HepG2 (cell line): ENCODE measurements at regions not wholly inside any gene's neighbourhood (a gene's known extent, or its start where the extent isn't known, plus 50 kb on each side); places are given as distances from the start of the nearest gene placed in this dataset.
A peak's percentile ranks its signal among the peaks of the same experiment; 100 is the strongest.

Source experiments
- AHR ChIP-seq: IDR thresholded peaks from 2 replicates; pipeline ENCODE4 v1.6.1; 2018; ENCODE audit warnings: missing genetic modification reagents, missing compliant biosample characterization
- GATA4 ChIP-seq: sonication (generic); IDR thresholded peaks from 2 replicates; pipeline ENCODE4 v1.6.1; 2016; ENCODE audit warnings: antibody characterized with exemption, low read depth, borderline replicate concordance
- HNF4A ChIP-seq: sonication (generic); formaldehyde crosslinking; IDR thresholded peaks from 2 replicates; pipeline ENCODE4 v1.4.0; 2020; ENCODE audit warnings: missing genetic modification reagents
- HNRNPLL ChIP-seq: fragments of 200-400 bp; formaldehyde crosslinking; IDR thresholded peaks from 2 replicates; pipeline ENCODE4 v1.6.1; 2017; ENCODE audit warnings: mild to moderate bottlenecking, low read depth, low read length; ENCODE audit not compliant: poor library complexity, severe bottlenecking
- IRF1 ChIP-seq: sonication (generic); formaldehyde crosslinking; IDR thresholded peaks from 2 replicates; pipeline ENCODE4 v1.4.0; 2020; ENCODE audit warnings: low read depth, mild to moderate bottlenecking, missing genetic modification reagents
- JARID2 ChIP-seq: sonication (generic); formaldehyde crosslinking; IDR thresholded peaks from 2 replicates; pipeline ENCODE4 v1.8.1; 2023; ENCODE audit warnings: missing genetic modification reagents, inconsistent platforms; ENCODE audit not compliant: insufficient replicate concordance
- MEIS1 ChIP-seq: sonication (generic); formaldehyde crosslinking; IDR thresholded peaks from 2 replicates; pipeline ENCODE4 v1.9.0; 2021; ENCODE audit warnings: mild to moderate bottlenecking, missing genetic modification reagents, moderate library complexity, borderline replicate concordance
- NR2F6 ChIP-seq, 2 experiments: IDR thresholded peaks; 2 replicates each; pipeline ENCODE4 v1.6.1; 2016; ENCODE audit warnings: antibody characterized with exemption in 1 of 2, mild to moderate bottlenecking in 1 of 2
- PPARG ChIP-seq: conservative IDR thresholded peaks from 2 replicates; pipeline ENCODE4 v1.6.1; 2016; ENCODE audit warnings: missing biosample characterization, missing genetic modification reagents
- RBAK ChIP-seq: sonication (generic); formaldehyde crosslinking; IDR thresholded peaks from 2 replicates; pipeline ENCODE4 v1.5.1; 2020; ENCODE audit warnings: mild to moderate bottlenecking, missing genetic modification reagents
- RCOR2 ChIP-seq: IDR thresholded peaks from 2 replicates; pipeline ENCODE4 v1.6.1; 2016; ENCODE audit warnings: missing biosample characterization, missing genetic modification reagents
- RXRB ChIP-seq: IDR thresholded peaks from 2 replicates; pipeline ENCODE4 v1.6.1; 2016; ENCODE audit warnings: borderline replicate concordance, missing genetic modification reagents, missing compliant biosample characterization
- SMAD9 ChIP-seq: sonication (generic); formaldehyde crosslinking; IDR thresholded peaks from 2 replicates; pipeline ENCODE4 v1.5.1; 2020; ENCODE audit warnings: mild to moderate bottlenecking, missing genetic modification reagents
- SP4 ChIP-seq: sonication (generic); formaldehyde crosslinking; IDR thresholded peaks from 2 replicates; pipeline ENCODE4 v1.8.1; 2023; ENCODE audit warnings: mild to moderate bottlenecking, missing genetic modification reagents
- STAG1 ChIP-seq: sonication (generic); formaldehyde crosslinking; IDR thresholded peaks from 2 replicates; pipeline ENCODE4 v1.4.0; 2020; ENCODE audit warnings: missing genetic modification reagents
- THRA ChIP-seq: sonication (generic); formaldehyde crosslinking; IDR thresholded peaks from 2 replicates; pipeline ENCODE4 v1.4.0; 2020; ENCODE audit warnings: missing genetic modification reagents, borderline replicate concordance
- ZBED4 ChIP-seq: sonication (generic); formaldehyde crosslinking; IDR thresholded peaks from 2 replicates; pipeline ENCODE4 v1.4.0; 2020; ENCODE audit warnings: missing genetic modification reagents, borderline replicate concordance
- ZBTB43 ChIP-seq: sonication (generic); formaldehyde crosslinking; conservative IDR thresholded peaks from 2 replicates; pipeline ENCODE4 v1.4.0; 2020; ENCODE audit warnings: missing genetic modification reagents
- ZNF180 ChIP-seq: sonication (generic); formaldehyde crosslinking; IDR thresholded peaks from 2 replicates; pipeline ENCODE4 v1.4.0; 2020; ENCODE audit warnings: low read depth, missing genetic modification reagents, borderline replicate concordance
- ZNF329 ChIP-seq: sonication (generic); formaldehyde crosslinking; IDR thresholded peaks from 2 replicates; pipeline ENCODE4 v1.9.0; 2021; ENCODE audit warnings: low read depth, mild to moderate bottlenecking, missing genetic modification reagents
- ZNF713 ChIP-seq: sonication (generic); formaldehyde crosslinking; IDR thresholded peaks from 2 replicates; pipeline ENCODE4 v1.4.0; 2020; ENCODE audit warnings: mild to moderate bottlenecking, missing genetic modification reagents

GRCh38 chr20:50399917-50400704, 110.1 kb upstream of the PTPN1 start (continued):
- peak; percentile 98 for TF ChIP-seq MEIS1 (CRISPR knock-in tag)
- 0 out of 2 replicates have a peak, but pooled peaks have one; percentile 70 for TF ChIP-seq SP4 (CRISPR knock-in tag)
- TF ChIP-seq NR2F6 (IDR thresholded peaks at IDR 0.05): peak; percentile 100
- peak; percentile 100 for TF ChIP-seq NR2F6 (CRISPR knock-in tag; IDR thresholded peaks at IDR 0.05)
- no peak for TF ChIP-seq IRF1 (CRISPR knock-in tag)
- no peak for TF ChIP-seq HNRNPLL
- no peak; the same call in 1 of the 2 replicates for TF ChIP-seq ZBTB43 (CRISPR knock-in tag)
- no peak for TF ChIP-seq ZNF180
- peak; percentile 66; the same call in 1 of the 2 replicates for TF ChIP-seq ZNF713
- peak; percentile 78 for TF ChIP-seq AHR (CRISPR knock-in tag)
- TF ChIP-seq GATA4: peak; percentile 97
- peak; percentile 74; the same call in 1 of the 2 replicates for TF ChIP-seq SMAD9 (CRISPR knock-in tag)
- peak; percentile 99 for TF ChIP-seq RXRB (CRISPR knock-in tag)
- TF ChIP-seq ZNF329 (CRISPR knock-in tag): no peak
- TF ChIP-seq STAG1 (CRISPR knock-in tag): peak; percentile 65
- peak; percentile 87 for TF ChIP-seq HNF4A
- TF ChIP-seq RCOR2 (CRISPR knock-in tag): peak; percentile 100
- peak; percentile 91 for TF ChIP-seq PPARG (CRISPR knock-in tag)
- peak; percentile 99 for TF ChIP-seq THRA (CRISPR knock-in tag)
- TF ChIP-seq JARID2 (CRISPR knock-in tag): no peak
- TF ChIP-seq ZBED4 (CRISPR knock-in tag): peak; percentile 66
- no peak for TF ChIP-seq RBAK (CRISPR knock-in tag)
